ENCODE measurements at regions not wholly inside any gene's neighbourhood (a gene's known extent, or its start where the extent isn't known, plus 50 kb on each side); places are given as distances from the start of the nearest gene placed in this dataset.

GRCh38 chrX:14124562-14124961 is 94.9 kb upstream of the GEMIN8 start:
- DNase-seq = no peak

- DNase-seq = no peak
Observed at GRCh38 chrX:14095702-14096101, 66.0 kb upstream of the GEMIN8 start.

GRCh38 chrX:14094191-14094590 is 64.5 kb upstream of the GEMIN8 start:
- no peak for DNase-seq

- DNase-seq = no peak
Observed at GRCh38 chrX:14084466-14084865, 54.8 kb upstream of the GEMIN8 start.

- no peak for DNase-seq
Observed at GRCh38 chrX:14083783-14084182, 54.1 kb upstream of the GEMIN8 start.

- no peak for DNase-seq
Observed at GRCh38 chrX:14079891-14080430, 50.3 kb upstream of the GEMIN8 start.

Measured in NCI-H146 (cell line).